Naive thymus-derived CD8-positive, alpha-beta T cell (primary cell): ENCODE measurements at regions not wholly inside any gene's neighbourhood (a gene's known extent, or its start where the extent isn't known, plus 50 kb on each side); places are given as distances from the start of the nearest gene placed in this dataset.

ENCODE experiments used
- ATAC-seq, 2 donors: fragments of 150-1000 bp; cut with Tn5 transposase in 1 of 2; sonication (Bioruptor Pico), chemical (Tn5 transposase) in 1 of 2; 1 replicate in 1 of 2; 2 replicates in 1 of 2; pipeline ENCODE4 v1.10.0; 2021; ENCODE audit warnings: mild to moderate bottlenecking in 2 of 2, moderate library complexity in 2 of 2
- POLR2A ChIA-PET: fragments of 350-600 bp; sonication (Branson Sonifier 250); formaldehyde crosslinking; loops from one replicate; lab custom pipeline; 2021; ENCODE audit warnings: antibody characterized with exemption; lab: Charles Lee
- DNase-seq, 10 donors: peaks; one replicate each; pipeline versions ENCODE4 v3.0.0 to v3.0.0-alpha.2; 2020 to 2022
- H3K27ac Mint-ChIP-seq, 10 donors: one replicate each; pipeline ENCODE4 v1.8.0; 2020 to 2022; ENCODE audit warnings: mild to moderate bottlenecking in 10 of 10, mixed read lengths in 10 of 10, moderate library complexity in 4 of 10, inconsistent platforms in 1 of 10
- H3K27me3 Mint-ChIP-seq, 5 donors: one replicate each; pipeline ENCODE4 v1.8.0; 2021 to 2022; ENCODE audit warnings: mixed read lengths in 5 of 5
- H3K36me3 Mint-ChIP-seq, 3 donors: one replicate each; pipeline ENCODE4 v1.8.0; 2020 to 2022; ENCODE audit warnings: mixed read lengths in 3 of 3, mild to moderate bottlenecking in 2 of 3, inconsistent platforms in 1 of 3
- H3K4me1 Mint-ChIP-seq, 4 donors: one replicate each; pipeline ENCODE4 v1.8.0; 2021 to 2022; ENCODE audit warnings: mixed read lengths in 4 of 4
- H3K4me3 Mint-ChIP-seq, 10 donors: one replicate each; pipeline ENCODE4 v1.8.0; 2020 to 2022; ENCODE audit warnings: mild to moderate bottlenecking in 10 of 10, mixed read lengths in 10 of 10, moderate library complexity in 6 of 10, inconsistent platforms in 1 of 10
- H3K9me3 Mint-ChIP-seq, 9 donors: one replicate each; pipeline ENCODE4 v1.8.0; 2020 to 2022; ENCODE audit warnings: mixed read lengths in 9 of 9, mild to moderate bottlenecking in 3 of 9, inconsistent platforms in 1 of 9, moderate library complexity in 1 of 9

- Mint-ChIP-seq H3K4me3 (no peak overlapping the region), H3K36me3 (no peaks in the 10 kb centered on the region), H3K4me1 (no peaks in the 10 kb centered on the region), H3K9me3 (no peaks in the 10 kb centered on the region), H3K27ac (no peak overlapping the region), H3K27me3 (peaks cover 4 to 25% (median 15%) of the 10 kb centered on the region in 5 donors)
- ATAC-seq (no peak), DNase-seq (no peak)
- POLR2A ChIA-PET = no interaction called here
Measured at GRCh38 chr20:51208162-51208561, 185.3 kb upstream of the KCNG1 start.

DNA sequence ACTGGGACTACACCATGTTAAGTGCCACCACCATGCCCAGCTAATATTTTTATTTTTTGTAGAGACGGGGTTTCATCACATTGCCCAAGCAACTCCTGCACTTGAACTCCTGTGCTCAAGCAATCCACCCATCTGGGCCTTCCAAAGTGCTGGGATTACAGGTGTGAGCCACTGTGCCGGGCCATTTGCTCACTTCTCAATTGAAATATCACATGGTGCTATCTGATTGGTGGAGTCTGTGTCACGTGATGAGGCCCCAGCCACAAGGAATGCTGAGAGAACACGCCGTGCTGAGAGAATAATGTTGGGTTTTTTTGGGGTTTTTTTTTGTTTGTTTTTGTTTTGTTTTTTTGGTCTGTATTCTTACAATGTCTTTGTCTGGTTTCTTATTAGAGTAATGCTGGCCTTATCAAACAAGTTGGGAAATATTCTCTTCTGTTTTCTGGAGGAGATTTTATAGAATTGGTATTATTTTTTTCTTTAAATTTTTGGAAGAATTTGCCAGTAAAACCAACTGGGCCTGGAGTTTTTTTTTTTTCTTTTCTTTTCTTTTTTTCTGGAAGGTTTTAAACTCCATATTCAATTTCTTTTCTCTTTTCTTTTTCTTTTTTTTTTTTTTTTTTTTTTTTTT lies 183.2 kb upstream of the KCNG1 start:
- Mint-ChIP-seq H3K4me3 (no peak overlapping the region), H3K36me3 (no peaks in the 10 kb centered on the region), H3K9me3 (no peaks in the 10 kb centered on the region), H3K27me3 (peaks cover 10 to 18% (median 11%) of the 10 kb centered on the region in 5 donors), H3K4me1 (no peaks in the 10 kb centered on the region), H3K27ac (no peak overlapping the region)
- ATAC-seq = no peak
- DNase-seq = no peak
- POLR2A ChIA-PET = no interaction called here

- POLR2A ChIA-PET = no interaction called here
- H3K36me3 Mint-ChIP-seq = no peaks in the 10 kb centered on the region
- no peaks in the 10 kb centered on the region for H3K4me1 Mint-ChIP-seq
- DNase-seq (no peak), ATAC-seq (no peak)
- no peak overlapping the region for H3K4me3 Mint-ChIP-seq
- no peaks in the 10 kb centered on the region for H3K9me3 Mint-ChIP-seq
- H3K27me3 Mint-ChIP-seq = peaks cover 2 to 20% (median 10%) of the 10 kb centered on the region in 5 donors
- H3K27ac Mint-ChIP-seq = no peak overlapping the region
Measured at GRCh38 chr20:51204794-51205193, 181.9 kb upstream of the KCNG1 start.

DNA sequence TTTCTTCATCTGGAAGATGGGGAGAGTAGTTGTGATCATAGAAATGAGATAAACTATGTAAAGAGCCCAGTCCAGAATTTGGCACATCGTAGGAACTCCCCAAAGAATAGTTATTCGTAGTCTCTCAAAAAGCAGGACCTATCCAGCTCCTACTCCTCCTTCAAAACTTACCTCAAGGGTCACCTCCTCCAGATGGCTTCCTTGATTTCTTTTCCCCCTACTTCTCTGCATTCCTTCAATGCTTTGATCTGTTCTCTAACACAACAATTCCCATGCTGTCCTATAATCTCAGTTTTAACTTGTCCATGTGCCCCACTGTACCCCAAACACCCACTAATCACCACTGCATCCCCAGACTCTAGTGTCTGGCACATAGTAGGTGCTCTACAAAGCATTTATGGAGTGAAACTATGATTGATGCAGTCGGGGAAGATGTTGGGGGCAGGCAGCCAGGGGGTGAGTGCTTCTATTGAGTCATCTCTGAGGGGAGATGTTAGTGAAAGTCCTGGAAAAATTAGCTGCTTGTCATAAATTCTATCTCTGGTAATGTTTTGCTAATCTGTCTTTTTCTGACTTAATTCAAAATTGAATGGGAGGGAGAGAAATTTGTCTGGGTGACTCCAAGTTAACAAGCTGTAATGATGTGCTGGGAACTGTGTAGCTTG lies 181.3 kb upstream of the KCNG1 start:
- no peak for DNase-seq
- Mint-ChIP-seq H3K4me1 (no peaks in the 10 kb centered on the region), H3K27me3 (peaks cover 9 to 21% (median 13%) of the 10 kb centered on the region in 5 donors), H3K4me3 (no peak overlapping the region), H3K36me3 (no peaks in the 10 kb centered on the region), H3K9me3 (no peaks in the 10 kb centered on the region), H3K27ac (no peak overlapping the region)
- ATAC-seq = no peak
- POLR2A ChIA-PET = no interaction called here

- H3K9me3 Mint-ChIP-seq = no peaks in the 10 kb centered on the region
- no peaks in the 10 kb centered on the region for H3K4me1 Mint-ChIP-seq
- POLR2A ChIA-PET = no interaction called here
- H3K36me3 Mint-ChIP-seq = no peaks in the 10 kb centered on the region
- H3K4me3 Mint-ChIP-seq = no peak overlapping the region
- H3K27me3 Mint-ChIP-seq = peaks cover 11 to 22% (median 21%) of the 10 kb centered on the region in 5 donors
- no peak overlapping the region for H3K27ac Mint-ChIP-seq
- ATAC-seq = no peak
- DNase-seq = no peak
Measured at GRCh38 chr20:51202304-51202703, 179.4 kb upstream of the KCNG1 start.

DNA sequence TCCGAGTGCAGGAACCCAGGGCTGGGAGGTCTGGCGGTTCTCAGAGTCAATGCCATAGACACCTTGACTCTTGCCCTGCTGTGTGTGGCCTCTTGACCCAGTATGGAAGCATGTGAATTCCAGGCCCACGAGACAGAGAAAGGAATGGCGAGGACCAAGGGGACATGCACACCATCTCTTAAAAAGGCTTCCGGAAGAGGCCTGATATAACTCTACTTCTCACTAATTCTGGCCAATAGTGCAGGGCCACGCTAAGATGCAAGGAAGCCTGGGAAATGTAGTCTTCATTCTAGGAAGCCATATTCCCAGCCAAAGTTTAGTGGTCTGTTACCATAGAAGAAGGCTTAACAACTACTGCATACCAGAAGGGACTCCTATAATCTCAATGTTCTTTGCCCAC lies 177.0 kb upstream of the KCNG1 start:
- H3K27ac Mint-ChIP-seq = no peak overlapping the region
- ATAC-seq (no peak), DNase-seq (no peak)
- POLR2A ChIA-PET = no interaction called here
- no peak overlapping the region for H3K4me3 Mint-ChIP-seq
- H3K4me1 Mint-ChIP-seq = no peaks in the 10 kb centered on the region
- peaks cover 5 to 41% (median 25%) of the 10 kb centered on the region in 5 donors for H3K27me3 Mint-ChIP-seq
- H3K9me3 Mint-ChIP-seq = peaks cover 0 to 1% (median 0%) of the 10 kb centered on the region in 9 donors
- no peaks in the 10 kb centered on the region for H3K36me3 Mint-ChIP-seq

DNA sequence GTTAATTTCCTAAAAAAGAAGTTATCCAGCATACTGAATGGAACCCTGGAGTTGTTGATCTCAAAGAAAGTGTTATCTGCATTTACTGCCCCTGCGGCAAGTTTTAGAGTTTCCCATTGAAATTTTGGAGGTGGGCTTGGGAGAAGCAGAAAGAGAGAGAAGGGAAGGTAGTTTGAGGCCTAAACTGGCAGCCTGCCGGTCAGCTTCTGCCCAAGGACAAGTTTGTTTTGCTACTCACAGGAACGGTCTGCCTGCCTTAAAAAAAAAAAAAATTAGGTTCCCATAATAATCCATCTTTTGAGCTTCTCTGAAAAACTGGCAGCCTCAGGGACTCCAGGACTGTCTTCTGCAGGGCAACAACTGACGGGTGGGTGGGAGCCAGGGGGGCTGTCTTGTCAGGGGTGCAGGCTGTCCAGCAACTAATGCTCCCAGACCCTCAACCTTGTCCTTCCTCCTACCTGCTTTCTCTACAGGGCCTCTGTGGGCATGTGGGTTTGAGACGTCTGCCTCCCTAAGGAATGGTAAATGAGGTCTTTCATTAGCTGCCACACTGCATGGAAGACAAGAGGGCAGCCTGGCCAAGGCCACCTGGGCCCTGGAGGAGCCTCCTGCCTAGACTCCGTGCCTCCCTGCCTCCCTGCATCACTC lies 176.1 kb upstream of the KCNG1 start:
- no peak for DNase-seq
- Mint-ChIP-seq H3K4me3 (no peak overlapping the region), H3K9me3 (peaks cover 0 to 1% (median 0%) of the 10 kb centered on the region in 9 donors), H3K4me1 (no peaks in the 10 kb centered on the region), H3K27ac (no peak overlapping the region), H3K27me3 (peaks cover 3 to 41% (median 26%) of the 10 kb centered on the region in 5 donors), H3K36me3 (no peaks in the 10 kb centered on the region)
- POLR2A ChIA-PET = no interaction called here
- ATAC-seq = no peak

DNA sequence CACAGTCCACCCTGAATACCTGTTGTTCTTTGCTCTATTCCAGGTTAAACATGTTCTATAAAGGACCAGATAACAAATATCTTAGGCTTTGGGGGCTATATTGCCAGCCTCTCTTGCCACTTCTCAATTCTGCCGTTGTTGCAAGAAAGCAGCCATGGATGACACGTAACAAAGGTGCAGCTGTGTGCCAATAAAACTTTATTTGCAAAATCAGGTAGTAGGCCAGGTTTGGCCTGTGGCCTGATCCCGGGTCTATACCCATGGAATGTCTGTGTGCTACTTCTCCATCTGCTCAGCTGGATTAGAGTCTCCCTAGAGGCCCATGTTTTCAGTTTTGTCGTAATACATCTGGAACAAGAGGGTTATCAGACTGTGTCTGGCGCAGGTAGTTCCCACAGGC lies 175.3 kb upstream of the KCNG1 start:
- POLR2A ChIA-PET = no interaction called here
- H3K27me3 Mint-ChIP-seq = peaks cover 3 to 41% (median 27%) of the 10 kb centered on the region in 5 donors
- H3K4me1 Mint-ChIP-seq = no peaks in the 10 kb centered on the region

DNA sequence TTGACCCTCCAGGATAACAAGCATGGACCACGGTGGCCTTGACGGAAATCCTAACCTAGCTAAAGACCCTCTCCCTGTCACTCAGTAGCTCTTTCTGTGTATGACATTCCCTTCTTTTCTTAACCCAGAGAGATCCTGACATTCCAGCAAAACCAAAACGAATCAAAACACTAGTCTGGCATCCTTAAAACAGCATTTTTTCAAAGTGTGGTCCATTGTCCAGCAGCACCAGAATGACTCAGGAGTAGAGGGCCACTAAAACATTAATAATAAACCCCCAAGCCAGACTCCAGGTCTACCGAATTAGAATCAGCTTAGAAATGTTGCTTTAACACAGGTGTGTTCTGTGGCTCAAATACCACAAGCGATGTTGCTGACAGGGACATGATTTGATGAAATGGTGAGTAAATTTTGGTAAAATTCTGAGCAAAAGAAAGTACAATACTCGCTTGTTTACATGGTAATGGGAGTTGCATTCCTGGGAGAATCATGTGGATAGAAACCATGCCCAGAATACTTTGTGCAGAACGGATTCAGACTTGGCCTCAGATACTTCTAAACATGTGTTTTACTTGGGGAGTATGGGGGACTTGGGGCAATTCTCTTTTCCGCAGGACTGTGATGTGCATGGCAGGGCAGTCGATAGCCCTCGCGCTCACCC lies 174.2 kb upstream of the KCNG1 start:
- no peaks in the 10 kb centered on the region for H3K4me1 Mint-ChIP-seq
- H3K27me3 Mint-ChIP-seq = peaks cover 3 to 41% (median 22%) of the 10 kb centered on the region in 5 donors
- H3K36me3 Mint-ChIP-seq = no peaks in the 10 kb centered on the region
- no peak for ATAC-seq
- POLR2A ChIA-PET = no interaction called here
- H3K4me3 Mint-ChIP-seq = no peak overlapping the region
- no peak for DNase-seq
- H3K9me3 Mint-ChIP-seq = peaks cover 0 to 1% (median 0%) of the 10 kb centered on the region in 9 donors
- no peak overlapping the region for H3K27ac Mint-ChIP-seq

More for the DNA sequence above, 175.3 kb upstream of the KCNG1 start:
- Mint-ChIP-seq H3K36me3 (no peaks in the 10 kb centered on the region), H3K4me3 (no peak overlapping the region), H3K9me3 (peaks cover 0 to 1% (median 0%) of the 10 kb centered on the region in 9 donors), H3K27ac (no peak overlapping the region)
- ATAC-seq (no peak), DNase-seq (no peak)

DNA sequence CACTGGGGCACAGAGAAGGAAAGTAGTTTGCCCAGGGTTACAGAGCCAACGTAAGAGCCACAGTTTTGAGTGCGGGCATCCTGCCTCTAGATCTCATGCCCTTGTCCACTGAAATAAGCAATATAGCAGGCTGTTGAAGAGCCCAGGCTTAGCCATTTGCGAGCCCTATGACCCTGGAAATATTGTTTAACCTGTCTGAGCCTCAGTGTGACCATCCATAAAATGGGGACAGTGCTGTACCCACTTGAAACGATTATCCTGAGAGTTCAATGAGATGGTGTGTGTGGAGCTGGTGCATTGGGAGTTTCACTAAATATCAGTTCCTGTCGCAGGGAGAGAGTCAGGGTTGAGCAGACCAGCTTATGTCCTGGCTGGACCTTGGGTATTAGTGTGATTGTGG lies 173.1 kb upstream of the KCNG1 start:
- Mint-ChIP-seq H3K4me3 (no peak overlapping the region), H3K27me3 (peaks cover 3 to 41% (median 22%) of the 10 kb centered on the region in 5 donors), H3K4me1 (no peaks in the 10 kb centered on the region), H3K9me3 (peaks cover 0 to 1% (median 0%) of the 10 kb centered on the region in 9 donors), H3K27ac (no peak overlapping the region), H3K36me3 (no peaks in the 10 kb centered on the region)
- ATAC-seq (no peak), DNase-seq (no peak)
- POLR2A ChIA-PET = interaction anchor here (0.7 kb wide), 1 partner anchor 96 kb away, joined by 3 read pairs; no protein-coding TSS in a partner anchor

DNA sequence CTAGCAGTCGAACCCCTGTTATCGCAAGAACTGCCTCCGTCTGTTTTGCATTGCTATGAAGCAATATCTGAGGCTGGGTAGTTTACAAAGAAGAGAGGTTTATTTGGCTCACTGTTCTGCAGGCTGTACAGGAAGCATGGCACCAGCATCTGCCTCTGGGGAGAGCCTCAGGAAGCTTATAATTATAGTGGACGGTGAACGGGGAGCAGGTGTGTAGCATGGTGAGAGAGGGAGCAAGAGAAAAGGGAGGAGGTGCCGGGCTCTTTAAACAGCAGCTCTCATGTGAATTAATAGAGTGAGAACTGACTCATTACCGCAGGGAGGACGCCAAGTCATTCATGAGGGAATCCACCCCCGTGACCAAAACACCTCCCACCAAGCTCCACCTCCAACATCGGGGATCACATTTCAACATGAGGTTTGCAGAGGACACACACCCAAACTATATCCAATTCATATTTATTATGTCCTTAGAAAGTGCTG lies 172.6 kb upstream of the KCNG1 start:
- POLR2A ChIA-PET = interaction anchor here (0.7 kb wide), 1 partner anchor 96 kb away, joined by 3 read pairs; no protein-coding TSS in a partner anchor
- no peak for ATAC-seq
- DNase-seq = no peak
- peaks cover 0 to 1% (median 0%) of the 10 kb centered on the region in 9 donors for H3K9me3 Mint-ChIP-seq
- no peak overlapping the region for H3K4me3 Mint-ChIP-seq
- H3K27ac Mint-ChIP-seq = no peak overlapping the region
- no peaks in the 10 kb centered on the region for H3K36me3 Mint-ChIP-seq
- H3K27me3 Mint-ChIP-seq = peaks cover 3 to 41% (median 22%) of the 10 kb centered on the region in 5 donors
- H3K4me1 Mint-ChIP-seq = no peaks in the 10 kb centered on the region

GRCh38 chr20:51193066-51193772 lies 170.3 kb upstream of the KCNG1 start:
- peaks cover 0 to 40% (median 16%) of the 10 kb centered on the region in 5 donors for H3K27me3 Mint-ChIP-seq
- no peaks in the 10 kb centered on the region for H3K4me1 Mint-ChIP-seq
- no peak for DNase-seq
- H3K4me3 Mint-ChIP-seq = no peak overlapping the region
- peaks cover 0 to 1% (median 0%) of the 10 kb centered on the region in 9 donors for H3K9me3 Mint-ChIP-seq
- ATAC-seq = no peak
- H3K36me3 Mint-ChIP-seq = no peaks in the 10 kb centered on the region
- no peak overlapping the region for H3K27ac Mint-ChIP-seq
- POLR2A ChIA-PET = no interaction called here
